HepG2 (cell line): ENCODE measurements at regions not wholly inside any gene's neighbourhood (a gene's known extent, or its start where the extent isn't known, plus 50 kb on each side); places are given as distances from the start of the nearest gene placed in this dataset.

Source experiments
- ATAC-seq: fragments of 200-7000 bp; cut with Tn5 transposase; 3 replicates; pipeline ENCODE4 v1.9.1; 2020; ENCODE audit warnings: mild to moderate bottlenecking, moderate library complexity
- BruUV-seq: library from RNA; stranded (reverse); fragments of 400-500 nt; replicated peaks from 2 replicates; lab custom pipeline; 2021; lab: Mats Ljungman, UMichigan
- CTCF ChIA-PET: fragments of 300-600 bp; formaldehyde crosslinking; extraction: SDS; loops from one replicate; lab custom pipeline; 2021; ENCODE audit warnings: low total read pairs, inconsistent platforms, low intra/inter-chr PET ratio; lab: Yijun Ruan, JAX
- POLR2A ChIA-PET: fragments of 350-600 bp; sonication (Branson Sonifier 250); formaldehyde crosslinking; loops from one replicate; lab custom pipeline; 2020; ENCODE audit warnings: antibody characterized with exemption, inconsistent platforms; lab: Yijun Ruan, JAX
- DNase-seq: peaks from one replicate; pipeline ENCODE4 v3.0.0-alpha.2; 2015; ENCODE audit warnings: low spot score
- FAIRE-seq: peaks from 3 replicates; lab custom pipeline; 2011; peaks lifted over from hg19 to GRCh38; lab: Jason Lieb, UNC
- H2AFZ ChIP-seq: one replicate; pipeline ENCODE4 v1.6.1; 2011; ENCODE audit warnings: low read length, inconsistent platforms
- H3K27ac ChIP-seq: fragments of 300-600 bp; 3 replicates; pipeline ENCODE4 v1.8.0; 2011; ENCODE audit warnings: mixed run types, mild to moderate bottlenecking, mixed read lengths, low read length, inconsistent platforms; ENCODE audit not compliant: insufficient read depth; ENCODE audit errors: extremely low read length
- H3K27me3 ChIP-seq, 2 experiments: fragments of 200-600 bp in 1 of 2; 2 replicates in 1 of 2; 3 replicates in 1 of 2; pipeline versions ENCODE4 v1.6.0 to v1.8.0; 2011; ENCODE audit warnings: low read length in 2 of 2, mild to moderate bottlenecking in 2 of 2, moderate library complexity in 2 of 2, inconsistent platforms in 1 of 2; ENCODE audit not compliant: insufficient read depth in 2 of 2, control insufficient read depth in 1 of 2
- H3K36me3 ChIP-seq, 2 experiments: fragments of 200-600 bp in 1 of 2; replicated peaks in 1 of 2; 2 replicates in 1 of 2; 3 replicates in 1 of 2; pipeline versions ENCODE4 v1.5.1 to v1.8.0; 2011; ENCODE audit warnings: low read length in 2 of 2, inconsistent platforms in 1 of 2; ENCODE audit not compliant: insufficient read depth in 2 of 2, control insufficient read depth in 1 of 2
- H3K4me1 ChIP-seq: 2 replicates; pipeline ENCODE4 v1.5.1; 2012; ENCODE audit warnings: low read length, inconsistent platforms; ENCODE audit not compliant: insufficient read depth
- H3K4me2 ChIP-seq: 2 replicates; pipeline ENCODE4 v1.6.0; 2011; ENCODE audit warnings: low read depth, low read length, inconsistent platforms
- H3K4me3 ChIP-seq, 3 experiments: fragments of 200-600 bp in 1 of 3; sonication (generic), shearing (Covaris generic) in 1 of 3; replicated peaks in 1 of 3; 2 replicates each; pipeline ENCODE4 v1.5.1; 2011 to 2016; ENCODE audit warnings: low read length in 3 of 3, inconsistent platforms in 2 of 3, low read depth in 2 of 3, mild to moderate bottlenecking in 2 of 3, control low read depth in 1 of 3, mixed read lengths in 1 of 3; ENCODE audit not compliant: insufficient read depth in 1 of 3
- H3K79me2 ChIP-seq: one replicate; pipeline ENCODE4 v1.6.1; 2011; ENCODE audit warnings: low read length, inconsistent platforms; ENCODE audit not compliant: insufficient read depth
- H3K9ac ChIP-seq: 2 replicates; pipeline ENCODE4 v1.6.0; 2011; ENCODE audit warnings: mild to moderate bottlenecking, low read depth, low read length, inconsistent platforms; ENCODE audit not compliant: insufficient read depth
- H3K9me3 ChIP-seq: 2 replicates; pipeline ENCODE4 v1.5.1; 2012; ENCODE audit warnings: mild to moderate bottlenecking, low read length
- H4K20me1 ChIP-seq: 2 replicates; pipeline ENCODE4 v1.6.0; 2011; ENCODE audit warnings: inconsistent platforms, mild to moderate bottlenecking, low read length, moderate library complexity; ENCODE audit not compliant: insufficient read depth
- ELF1 ChIP-seq: sonication (generic); formaldehyde crosslinking; IDR thresholded peaks from 2 replicates; pipeline ENCODE4 v1.4.0; 2020; ENCODE audit warnings: missing genetic modification reagents
- ESRRA ChIP-seq: sonication (generic); formaldehyde crosslinking; IDR thresholded peaks from 2 replicates; pipeline ENCODE4 v1.5.1; 2020; ENCODE audit warnings: mild to moderate bottlenecking, low read depth, missing genetic modification reagents
- FOXA1 ChIP-seq, 2 experiments: fragments of 450-650 bp in 1 of 2; sonication (generic) in 1 of 2; formaldehyde crosslinking in 1 of 2; IDR thresholded peaks; 2 replicates each; pipeline versions ENCODE4 v1.4.0 to v1.6.1; 2016 to 2020; ENCODE audit warnings: missing genetic modification reagents in 1 of 2
- GABPA ChIP-seq, 2 experiments: IDR thresholded peaks; 2 replicates each; pipeline ENCODE4 v1.6.1; 2011 to 2016; ENCODE audit warnings: low read depth in 2 of 2, low read length in 1 of 2, missing biosample characterization in 1 of 2, missing genetic modification characterization in 1 of 2
- HINFP ChIP-seq: sonication (generic); formaldehyde crosslinking; IDR thresholded peaks from 2 replicates; pipeline ENCODE4 v1.4.0; 2020; ENCODE audit warnings: low read depth, mild to moderate bottlenecking, missing genetic modification reagents
- HNF4G ChIP-seq, 2 experiments: sonication (generic) in 1 of 2; formaldehyde crosslinking in 1 of 2; IDR thresholded peaks; 2 replicates each; pipeline versions ENCODE4 v1.4.0 to v1.6.1; 2011 to 2020; ENCODE audit warnings: borderline replicate concordance in 2 of 2, low read depth in 2 of 2, mild to moderate bottlenecking in 2 of 2, low read length in 1 of 2, missing genetic modification reagents in 1 of 2, moderate library complexity in 1 of 2
- JUNB ChIP-seq: sonication (generic); formaldehyde crosslinking; IDR thresholded peaks from 2 replicates; pipeline ENCODE4 v1.8.0; 2022; ENCODE audit warnings: missing genetic modification reagents, mild to moderate bottlenecking, borderline replicate concordance
- MAFF ChIP-seq: IDR thresholded peaks from 2 replicates; pipeline ENCODE4 v1.6.1; 2011; ENCODE audit warnings: low read depth, low read length, improper control_type of control experiment
- MBNL3 ChIP-seq: fragments of 250-450 bp; sonication (Bioruptor Pico); conservative IDR thresholded peaks from 2 replicates; pipeline ENCODE4 v1.8.0; 2022; ENCODE audit warnings: mild to moderate bottlenecking, inconsistent platforms
- NONO ChIP-seq, 2 experiments: fragments of 450-650 bp in 1 of 2; sonication (generic) in 1 of 2; formaldehyde crosslinking in 1 of 2; IDR thresholded peaks in 1 of 2; conservative IDR thresholded peaks in 1 of 2; 2 replicates each; pipeline versions ENCODE4 v1.6.1 to v1.8.0; 2017 to 2022; ENCODE audit warnings: mild to moderate bottlenecking in 1 of 2, missing genetic modification reagents in 1 of 2, moderate library complexity in 1 of 2
- PHF20 ChIP-seq: sonication (generic); formaldehyde crosslinking; IDR thresholded peaks from 2 replicates; pipeline ENCODE4 v1.5.0; 2020; ENCODE audit warnings: mild to moderate bottlenecking, missing genetic modification reagents
- RBFOX2 ChIP-seq: fragments of 200-400 bp; formaldehyde crosslinking; IDR thresholded peaks from 2 replicates; pipeline ENCODE4 v1.6.1; 2017; ENCODE audit warnings: low read depth, mild to moderate bottlenecking, low read length
- RFX5 ChIP-seq: IDR thresholded peaks from 2 replicates; pipeline ENCODE4 v1.6.1; 2011; ENCODE audit warnings: low read depth, low read length, improper control_type of control experiment
- SCMH1 ChIP-seq: sonication (generic); formaldehyde crosslinking; IDR thresholded peaks from 2 replicates; pipeline ENCODE4 v1.9.0; 2021; ENCODE audit warnings: missing genetic modification reagents, mild to moderate bottlenecking, borderline replicate concordance
- SOX6 ChIP-seq, 2 experiments: fragments of 450-650 bp in 1 of 2; sonication (generic) in 1 of 2; formaldehyde crosslinking in 1 of 2; IDR thresholded peaks; 2 replicates each; pipeline versions ENCODE4 v1.4.0 to v1.6.1; 2017 to 2020; ENCODE audit warnings: antibody characterized with exemption in 1 of 2, mild to moderate bottlenecking in 1 of 2, missing genetic modification reagents in 1 of 2
- ZNF180 ChIP-seq: sonication (generic); formaldehyde crosslinking; IDR thresholded peaks from 2 replicates; pipeline ENCODE4 v1.4.0; 2020; ENCODE audit warnings: low read depth, missing genetic modification reagents, borderline replicate concordance
- ZNF530 ChIP-seq: sonication (generic); formaldehyde crosslinking; IDR thresholded peaks from 2 replicates; pipeline ENCODE4 v1.5.0; 2020; ENCODE audit warnings: low read depth, mild to moderate bottlenecking, missing genetic modification reagents
- WGBS: methylation state at CpG from one replicate; pipeline ENCODE4 v1.1.6; 2017; ENCODE audit warnings: low lambda C conversion rate; 5-methylcytosine and 5-hydroxymethylcytosine counted together
- in situ Hi-C: cut with HindIII; loops from 2 replicates; pipeline ENCODE4 v1.10.0; 2017; ENCODE audit warnings: low pct_unique_long_range_greater_than_20kb; ENCODE audit not compliant: extremely low pct_ligation_motif_present
- intact Hi-C: fragments of 100-400 bp; cut with micrococcal nuclease; formaldehyde crosslinking; loops from one replicate; pipeline ENCODE4 v1.10.0; 2022; ENCODE audit not compliant: unreplicated experiment
- TF ChIP-seq, protein P1 (sequence below): sonication (generic); formaldehyde crosslinking; IDR thresholded peaks from 2 replicates; pipeline ENCODE4 v1.5.0; 2020; ENCODE audit warnings: mild to moderate bottlenecking, missing genetic modification reagents, borderline replicate concordance
- TF ChIP-seq, protein P2 (sequence below): sonication (generic); formaldehyde crosslinking; IDR thresholded peaks from 2 replicates; pipeline ENCODE4 v1.4.0; 2020; ENCODE audit warnings: mild to moderate bottlenecking, missing genetic modification reagents

- ChIA-PET POLR2A (no interaction called here), CTCF (no interaction called here)
- Histone ChIP-seq H3K79me2 (no peaks in the 10 kb centered on the region), H2AFZ (no peak overlapping the region), H3K27me3 (no peaks in the 10 kb centered on the region; a peak in 1 of 5 replicates), H3K27ac (no peak overlapping the region), H3K36me3 (no peaks in the 10 kb centered on the region), H4K20me1 (no peaks in the 10 kb centered on the region), H3K4me3 (no peak overlapping the region), H3K9me3 (no peaks in the 10 kb centered on the region), H3K4me1 (peaks cover 22% of the 10 kb centered on the region), H3K4me2 (no peak overlapping the region), H3K9ac (no peak overlapping the region)
- FAIRE-seq (no peak), DNase-seq (no peak), ATAC-seq (no peak)
- TF ChIP-seq, protein P1, sequence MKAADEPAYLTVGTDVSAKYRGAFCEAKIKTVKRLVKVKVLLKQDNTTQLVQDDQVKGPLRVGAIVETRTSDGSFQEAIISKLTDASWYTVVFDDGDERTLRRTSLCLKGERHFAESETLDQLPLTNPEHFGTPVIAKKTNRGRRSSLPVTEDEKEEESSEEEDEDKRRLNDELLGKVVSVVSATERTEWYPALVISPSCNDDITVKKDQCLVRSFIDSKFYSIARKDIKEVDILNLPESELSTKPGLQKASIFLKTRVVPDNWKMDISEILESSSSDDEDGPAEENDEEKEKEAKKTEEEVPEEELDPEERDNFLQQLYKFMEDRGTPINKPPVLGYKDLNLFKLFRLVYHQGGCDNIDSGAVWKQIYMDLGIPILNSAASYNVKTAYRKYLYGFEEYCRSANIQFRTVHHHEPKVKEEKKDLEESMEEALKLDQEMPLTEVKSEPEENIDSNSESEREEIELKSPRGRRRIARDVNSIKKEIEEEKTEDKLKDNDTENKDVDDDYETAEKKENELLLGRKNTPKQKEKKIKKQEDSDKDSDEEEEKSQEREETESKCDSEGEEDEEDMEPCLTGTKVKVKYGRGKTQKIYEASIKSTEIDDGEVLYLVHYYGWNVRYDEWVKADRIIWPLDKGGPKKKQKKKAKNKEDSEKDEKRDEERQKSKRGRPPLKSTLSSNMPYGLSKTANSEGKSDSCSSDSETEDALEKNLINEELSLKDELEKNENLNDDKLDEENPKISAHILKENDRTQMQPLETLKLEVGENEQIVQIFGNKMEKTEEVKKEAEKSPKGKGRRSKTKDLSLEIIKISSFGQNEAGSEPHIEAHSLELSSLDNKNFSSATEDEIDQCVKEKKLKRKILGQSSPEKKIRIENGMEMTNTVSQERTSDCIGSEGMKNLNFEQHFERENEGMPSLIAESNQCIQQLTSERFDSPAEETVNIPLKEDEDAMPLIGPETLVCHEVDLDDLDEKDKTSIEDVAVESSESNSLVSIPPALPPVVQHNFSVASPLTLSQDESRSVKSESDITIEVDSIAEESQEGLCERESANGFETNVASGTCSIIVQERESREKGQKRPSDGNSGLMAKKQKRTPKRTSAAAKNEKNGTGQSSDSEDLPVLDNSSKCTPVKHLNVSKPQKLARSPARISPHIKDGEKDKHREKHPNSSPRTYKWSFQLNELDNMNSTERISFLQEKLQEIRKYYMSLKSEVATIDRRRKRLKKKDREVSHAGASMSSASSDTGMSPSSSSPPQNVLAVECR (CRISPR knock-in tag): no peak
- TF ChIP-seq GABPA (IDR thresholded peaks at IDR 0.05; ENCODE audit: low read depth, low read length) (no peak), GABPA (CRISPR knock-in tag; IDR thresholded peaks at IDR 0.05; ENCODE audit: low read depth) (no peak), JUNB (CRISPR knock-in tag) (no peak), ESRRA (CRISPR knock-in tag) (no peak), ELF1 (CRISPR knock-in tag) (no peak), PHF20 (CRISPR knock-in tag) (no peak), NONO (IDR thresholded peaks at IDR 0.05) (no peak), NONO (CRISPR knock-in tag; conservative IDR thresholded peaks at IDR 0.05) (no peak), ZNF530 (no peak), ZNF180 (no peak), HINFP (CRISPR knock-in tag) (no peak), RFX5 (no peak), RBFOX2 (no peak), FOXA1 (IDR thresholded peaks at IDR 0.05) (no peak), FOXA1 (CRISPR knock-in tag; IDR thresholded peaks at IDR 0.05) (no peak), SOX6 (IDR thresholded peaks at IDR 0.05) (no peak), SOX6 (CRISPR knock-in tag; IDR thresholded peaks at IDR 0.05) (no peak), MAFF (no peak), SCMH1 (CRISPR knock-in tag) (no peak), HNF4G (IDR thresholded peaks at IDR 0.05; ENCODE audit: borderline replicate concordance, low read depth, low read length) (no peak), HNF4G (CRISPR knock-in tag; IDR thresholded peaks at IDR 0.05; ENCODE audit: borderline replicate concordance, low read depth) (no peak), MBNL3 (no peak)
- TF ChIP-seq, protein P2, sequence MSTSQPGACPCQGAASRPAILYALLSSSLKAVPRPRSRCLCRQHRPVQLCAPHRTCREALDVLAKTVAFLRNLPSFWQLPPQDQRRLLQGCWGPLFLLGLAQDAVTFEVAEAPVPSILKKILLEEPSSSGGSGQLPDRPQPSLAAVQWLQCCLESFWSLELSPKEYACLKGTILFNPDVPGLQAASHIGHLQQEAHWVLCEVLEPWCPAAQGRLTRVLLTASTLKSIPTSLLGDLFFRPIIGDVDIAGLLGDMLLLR: no peak
- in situ Hi-C loops: no loop called here
- intact Hi-C loops: no loop called here
- 65% methylated on average over 5 of the region's 5 CpGs for WGBS
- no TSS peak for BruUV-seq
Measured at GRCh38 chr1:212162635-212163034, 122.6 kb upstream of the PPP2R5A start.
